Stimulated activated CD4-positive, alpha-beta T cell treated with anti-CD3 and anti-CD28 coated beads, Interleukin-12 subunit alpha, Interleukin-12 subunit beta, amount 100 ng/mL, for 48 hours (primary cell): ENCODE measurements at regions not wholly inside any gene's neighbourhood (a gene's known extent, or its start where the extent isn't known, plus 50 kb on each side); places are given as distances from the start of the nearest gene placed in this dataset.

ENCODE experiments used
- DNase-seq, 3 donors: peaks; one replicate each; pipeline ENCODE4 v3.0.0-alpha.2; 2020; ENCODE audit warnings: low read depth in 2 of 3, low spot score in 1 of 3

DNA sequence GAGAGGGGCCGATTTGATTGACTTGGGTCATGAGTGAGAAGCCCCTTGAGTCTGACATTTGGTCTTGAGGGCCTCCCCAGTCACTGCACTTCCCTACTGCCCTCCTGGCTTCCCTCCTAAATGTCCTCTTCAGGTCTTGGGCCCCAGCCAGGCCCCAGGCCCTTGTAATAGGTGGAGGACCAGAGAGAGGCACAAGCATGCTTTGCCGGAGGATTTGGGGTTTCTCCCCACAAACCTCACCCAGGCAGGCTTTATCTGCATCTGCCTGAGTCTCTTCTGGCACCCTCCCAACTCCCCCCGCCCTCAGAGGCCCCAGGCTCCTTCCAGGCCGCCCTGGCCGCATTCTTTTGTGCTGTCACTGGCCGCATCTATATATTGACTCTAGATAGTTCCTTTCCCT lies 270.7 kb downstream of the HAUS1 start:
- DNase-seq, result no peak

DNA sequence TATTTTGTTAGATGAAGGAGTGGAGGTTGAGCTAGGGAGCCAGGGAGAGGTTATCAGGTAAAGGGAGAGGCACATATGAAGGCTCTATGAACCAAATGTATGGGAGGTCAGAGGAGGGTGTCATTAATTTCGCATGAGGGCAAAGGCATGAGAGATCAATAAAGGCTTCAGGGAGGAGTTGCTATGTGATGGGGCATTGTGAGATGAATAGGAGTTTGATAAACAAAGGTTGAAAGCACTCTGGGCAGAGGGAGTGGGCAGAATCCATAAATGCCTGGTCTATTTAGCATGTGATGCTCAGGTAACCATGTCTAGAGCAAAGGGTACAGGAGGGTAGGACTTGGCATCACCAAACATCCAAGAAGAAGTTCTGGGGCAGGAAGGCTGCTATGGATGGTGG lies 273.4 kb downstream of the HAUS1 start:
- no peak for DNase-seq

DNA sequence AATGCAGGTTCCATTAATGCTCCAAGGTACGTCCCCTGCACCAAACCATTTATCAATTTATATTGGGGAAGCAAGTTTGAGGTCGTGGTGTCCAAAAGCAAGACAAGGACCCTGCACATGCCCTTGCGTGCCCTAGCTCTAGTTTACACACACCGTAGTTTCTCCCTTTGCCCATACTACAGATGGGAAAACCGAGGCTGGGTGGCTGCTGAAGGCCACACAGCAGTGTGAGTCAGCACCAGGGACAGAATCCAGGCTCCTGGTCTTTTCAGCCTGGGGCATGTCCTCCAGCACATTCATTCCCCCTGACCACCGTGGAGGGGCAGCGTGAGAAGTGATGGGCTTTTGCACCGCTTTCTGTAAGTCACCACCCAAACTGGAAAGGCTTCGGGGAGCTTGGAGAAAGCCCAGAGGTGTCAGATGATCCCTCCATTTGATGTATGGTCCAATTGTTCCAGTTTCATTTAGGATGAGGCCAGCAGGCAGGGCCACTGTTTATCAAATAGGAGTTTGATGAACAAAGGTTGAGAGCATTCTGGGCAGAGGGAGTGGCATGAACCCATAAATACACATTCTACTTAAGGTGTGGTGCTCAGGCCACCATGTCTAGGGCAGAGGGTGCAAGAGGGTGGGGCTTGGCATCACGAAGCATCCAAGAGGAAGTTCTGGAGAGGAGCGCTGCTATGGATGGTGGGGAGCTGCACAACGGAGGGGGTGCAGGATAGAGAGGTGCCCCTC lies 274.1 kb downstream of the HAUS1 start:
- no peak for DNase-seq

DNA sequence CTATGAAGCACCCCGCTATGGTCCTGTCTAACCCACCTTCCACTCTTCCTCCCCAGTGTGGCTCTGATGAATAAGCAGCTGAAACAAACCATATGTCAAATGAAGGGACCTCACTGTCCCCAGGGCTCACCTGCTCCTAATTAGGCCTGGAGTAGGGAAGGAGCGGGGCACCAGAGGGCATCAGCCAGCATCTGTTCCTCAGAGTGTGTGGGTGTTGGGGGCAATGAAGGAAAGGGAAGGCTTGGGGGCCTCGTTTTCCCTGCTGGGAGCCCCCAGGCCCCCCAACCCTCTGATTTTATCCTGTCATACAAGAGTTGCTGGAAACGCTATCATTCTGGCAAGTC lies 274.7 kb downstream of the HAUS1 start:
- DNase-seq, result no peak

DNA sequence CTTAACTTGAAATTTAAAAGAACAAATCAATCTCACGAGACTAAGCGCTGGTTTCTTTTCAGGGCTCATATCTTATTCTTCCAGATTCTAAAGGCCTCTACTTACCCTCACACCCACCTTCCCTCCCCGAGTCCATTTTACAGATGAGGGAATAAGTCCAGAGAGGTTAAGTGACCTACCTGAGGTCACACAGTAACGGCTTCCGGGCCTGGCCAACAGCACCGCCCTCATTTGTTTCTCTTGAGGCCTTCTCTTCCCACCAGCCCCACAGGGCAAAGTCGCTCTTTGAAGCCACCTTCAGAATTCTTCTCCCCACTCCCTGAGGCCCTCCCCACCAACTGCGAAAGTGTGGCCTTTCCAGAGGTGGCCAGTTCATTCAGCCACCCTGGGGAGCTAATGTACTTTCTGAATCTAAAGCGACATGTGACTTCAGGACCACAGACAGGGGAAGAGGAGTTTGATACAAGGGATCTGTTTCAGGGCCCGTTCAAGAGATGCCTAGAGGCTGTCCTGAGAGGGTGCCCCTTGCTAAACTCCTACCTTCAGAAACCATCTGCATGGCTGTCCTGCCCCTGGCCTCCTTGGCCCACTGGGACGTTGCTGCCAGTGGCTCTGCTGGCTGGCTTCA lies 275.3 kb downstream of the HAUS1 start:
- no peak for DNase-seq

DNA sequence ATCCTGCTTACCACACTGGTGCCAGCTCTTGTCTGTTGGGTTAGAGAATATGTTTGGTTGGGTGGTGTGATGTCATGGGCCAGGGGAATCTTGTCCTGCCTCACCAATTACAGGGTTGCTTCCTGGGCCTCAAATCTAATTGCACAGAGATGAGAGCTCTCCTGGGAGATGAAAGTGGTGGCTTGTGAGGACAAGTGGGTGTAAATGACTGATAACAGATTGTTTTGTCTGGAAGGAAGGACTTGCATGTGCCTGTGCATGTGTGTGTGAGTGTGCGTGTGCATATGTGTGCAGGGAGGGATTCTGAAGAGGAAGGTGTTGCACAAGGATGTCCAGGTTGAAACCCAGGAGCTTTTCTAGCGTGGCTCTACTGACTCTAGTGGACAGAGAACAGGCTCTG lies 271.9 kb downstream of the LOXHD1 start:
- no peak for DNase-seq

DNA sequence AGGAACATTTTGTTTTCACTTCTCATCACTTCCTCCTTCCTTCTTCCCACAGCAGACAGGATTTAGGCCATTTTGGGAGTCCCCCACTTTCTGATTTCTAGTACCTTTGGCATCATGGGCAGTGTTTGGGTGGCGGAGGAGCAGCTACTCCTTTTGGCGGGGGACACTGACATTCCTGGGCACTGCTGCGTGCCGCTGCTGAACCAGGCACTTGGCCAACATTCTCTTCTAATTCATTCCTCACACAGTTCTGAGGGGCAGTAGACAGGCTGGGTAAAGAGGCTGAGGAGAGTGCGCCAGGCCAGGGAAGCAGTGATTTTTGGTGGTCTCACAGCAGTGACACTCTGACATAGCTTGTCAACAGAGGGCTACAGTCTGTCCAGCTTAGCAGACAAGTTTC lies 270.2 kb downstream of the LOXHD1 start:
- no peak for DNase-seq

DNA sequence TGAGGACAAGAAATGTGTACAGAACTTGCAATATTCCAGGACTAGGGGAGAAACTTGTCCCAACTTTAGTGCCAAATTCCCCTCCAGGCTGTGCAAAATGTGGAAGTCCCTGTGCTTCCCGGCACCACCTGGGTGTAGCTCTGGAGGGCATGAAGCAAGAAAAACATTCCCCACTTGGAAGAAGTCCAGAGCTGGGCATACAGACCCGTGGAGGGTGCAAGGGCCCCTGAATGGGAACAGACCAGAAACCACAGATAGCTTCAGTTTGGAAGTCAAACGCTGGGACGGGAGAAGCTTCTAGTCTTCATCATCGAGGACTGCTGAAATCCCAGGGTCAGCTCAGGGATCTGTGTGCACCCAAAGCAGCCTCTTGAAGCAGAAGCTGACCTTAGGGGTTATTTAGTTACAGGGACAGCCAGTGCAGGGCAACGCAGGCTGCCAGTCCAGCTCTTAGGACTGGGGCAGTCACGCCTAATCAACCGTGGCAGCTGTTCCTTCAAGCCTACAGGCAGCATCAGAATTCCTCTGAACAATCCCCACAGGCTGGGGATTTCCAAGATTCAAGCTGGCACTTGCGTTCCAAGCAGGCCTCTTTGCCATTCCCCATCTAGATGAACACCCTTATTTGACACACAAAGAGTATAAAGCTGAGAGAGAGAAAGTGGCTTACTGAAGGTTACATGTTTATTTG lies 269.4 kb downstream of the LOXHD1 start:
- no peak for DNase-seq

DNA sequence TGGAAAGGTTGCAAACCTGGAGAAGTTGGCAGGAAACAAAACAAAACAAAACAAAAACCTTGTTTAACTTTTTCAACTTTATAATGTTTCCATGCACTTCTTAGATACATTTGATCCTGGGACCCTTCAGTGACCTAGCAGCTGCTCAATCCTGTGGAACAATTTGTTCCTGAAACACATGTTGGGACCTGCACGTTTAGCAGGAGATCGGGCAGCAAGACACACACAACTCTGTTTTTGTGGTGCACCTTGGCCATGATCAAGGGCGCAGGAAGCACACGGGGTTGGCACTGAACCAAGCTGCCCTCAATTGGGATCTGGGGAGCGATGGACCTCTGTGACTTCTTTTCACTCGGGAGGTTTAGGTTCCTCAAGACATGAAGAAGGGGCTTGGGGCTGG lies 268.7 kb downstream of the LOXHD1 start:
- DNase-seq, result no peak

DNA sequence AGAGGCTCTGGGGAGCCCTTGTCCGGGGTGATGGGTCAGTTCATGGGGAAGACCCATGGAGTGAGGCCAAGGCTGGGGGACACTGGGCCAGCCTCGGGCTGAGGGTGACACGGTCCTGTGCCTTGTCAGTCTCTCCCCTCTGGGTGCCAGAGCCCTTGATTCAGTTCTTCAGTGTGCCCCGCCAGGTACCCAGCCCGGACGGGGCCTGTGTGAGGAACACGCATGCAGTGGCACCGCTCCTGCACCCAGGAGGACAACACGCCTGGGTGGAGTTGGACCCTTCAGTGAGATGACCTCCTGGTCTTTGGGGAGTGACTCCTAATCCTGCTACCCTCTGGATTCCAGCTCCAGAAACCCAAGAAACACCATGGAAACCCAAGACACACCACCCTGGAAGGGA lies 264.4 kb downstream of the LOXHD1 start:
- DNase-seq, result no peak

DNA sequence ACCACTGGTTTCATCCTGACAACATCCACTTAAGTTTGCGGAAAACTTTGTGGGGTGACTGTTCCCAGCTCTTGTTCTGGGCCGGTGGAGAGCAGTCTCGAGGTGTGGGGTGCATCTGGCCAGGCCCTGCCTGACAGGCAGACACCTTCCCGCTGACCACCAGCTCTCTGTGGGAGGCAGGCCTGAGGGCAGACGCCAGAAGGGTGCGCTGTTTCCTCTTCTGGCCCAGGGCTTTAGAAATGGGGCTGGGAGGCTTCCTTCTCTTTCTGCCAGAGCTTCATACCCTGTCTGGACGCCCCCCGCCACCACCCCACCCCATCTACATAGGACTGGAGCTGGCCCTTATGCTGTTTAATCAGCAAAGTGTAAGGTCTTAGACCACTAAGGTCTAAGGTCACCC lies 263.8 kb downstream of the LOXHD1 start:
- no peak for DNase-seq

DNA sequence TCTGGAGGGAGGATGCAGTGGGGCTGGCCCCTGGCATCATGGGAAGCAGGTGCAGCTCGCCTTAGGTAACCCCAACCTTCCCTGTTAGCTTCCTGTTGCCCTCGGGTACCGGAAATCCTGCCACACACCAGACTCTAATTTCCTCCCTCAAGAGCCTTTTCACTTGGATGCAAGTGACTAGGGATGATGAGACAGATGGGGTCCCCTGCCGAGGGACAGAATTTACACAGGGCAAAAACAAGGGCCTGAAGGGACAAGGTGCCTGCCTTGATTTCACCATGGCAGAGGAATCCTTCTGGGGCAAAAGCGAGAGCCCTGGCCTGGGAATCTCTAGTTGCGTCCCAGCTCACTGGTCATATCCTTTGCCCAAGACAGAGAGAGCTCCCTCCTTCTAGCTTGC lies 263.1 kb downstream of the LOXHD1 start:
- DNase-seq, result no peak

DNA sequence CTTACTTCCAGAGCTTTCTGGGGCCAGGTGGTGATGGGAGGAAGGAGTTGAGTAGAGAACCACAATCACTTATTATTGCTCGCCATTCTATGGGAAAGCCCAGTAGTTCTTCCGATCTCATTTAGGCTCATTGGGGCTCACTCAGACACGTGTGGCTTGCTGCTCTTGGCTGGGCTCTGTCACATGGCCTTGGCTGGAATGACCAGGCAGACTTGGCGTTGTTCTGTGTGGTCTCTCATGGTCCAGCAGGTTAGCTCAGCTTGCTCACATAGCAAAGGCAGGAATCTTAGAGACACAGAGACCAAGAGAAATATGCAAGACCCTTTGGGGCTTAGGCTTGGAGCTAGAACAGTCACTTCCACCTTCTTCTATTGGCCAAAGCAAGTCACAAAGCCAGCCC lies 261.2 kb downstream of the LOXHD1 start:
- no peak for DNase-seq

DNA sequence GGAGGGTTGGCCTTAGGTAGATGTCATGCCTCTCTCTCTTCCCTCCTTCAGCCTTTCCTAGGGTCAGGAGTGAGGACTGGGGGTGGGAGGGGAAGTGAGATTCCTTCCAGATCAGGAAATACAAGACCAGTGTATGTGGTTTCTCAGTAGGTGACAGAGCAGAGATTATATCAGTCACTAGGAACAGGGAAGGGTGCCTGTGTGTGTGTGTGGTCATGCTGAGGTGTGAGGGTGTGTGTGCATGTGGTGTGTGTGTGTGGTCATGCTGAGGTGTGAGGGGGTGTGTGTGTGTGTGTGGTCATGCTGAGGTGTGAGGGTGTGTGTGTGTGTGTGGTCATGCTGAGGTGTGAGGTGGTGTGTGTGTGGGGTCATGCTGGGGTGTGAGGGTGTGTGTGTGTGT lies 259.8 kb downstream of the LOXHD1 start:
- DNase-seq, result no peak

DNA sequence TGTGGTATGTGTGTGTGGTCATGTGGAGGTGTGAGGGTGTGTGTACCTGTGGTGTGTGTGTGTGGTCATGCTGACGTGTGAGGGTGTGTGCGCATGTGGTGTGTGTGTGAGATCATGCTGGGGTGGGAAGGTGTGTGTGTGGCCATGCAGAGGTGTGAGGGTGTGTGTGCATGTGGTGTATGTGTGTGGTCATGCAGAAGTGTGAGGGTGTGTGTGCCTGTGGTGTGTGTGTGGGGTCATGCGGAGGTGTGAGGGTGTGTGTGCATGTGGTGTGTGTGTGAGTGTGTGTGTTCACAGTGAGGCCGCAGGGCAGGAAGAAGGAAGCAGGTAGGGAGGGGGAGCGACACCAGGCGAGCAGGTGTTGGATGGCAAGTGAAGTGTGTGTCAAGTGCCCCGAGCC lies 259.0 kb downstream of the LOXHD1 start:
- no peak for DNase-seq

DNA sequence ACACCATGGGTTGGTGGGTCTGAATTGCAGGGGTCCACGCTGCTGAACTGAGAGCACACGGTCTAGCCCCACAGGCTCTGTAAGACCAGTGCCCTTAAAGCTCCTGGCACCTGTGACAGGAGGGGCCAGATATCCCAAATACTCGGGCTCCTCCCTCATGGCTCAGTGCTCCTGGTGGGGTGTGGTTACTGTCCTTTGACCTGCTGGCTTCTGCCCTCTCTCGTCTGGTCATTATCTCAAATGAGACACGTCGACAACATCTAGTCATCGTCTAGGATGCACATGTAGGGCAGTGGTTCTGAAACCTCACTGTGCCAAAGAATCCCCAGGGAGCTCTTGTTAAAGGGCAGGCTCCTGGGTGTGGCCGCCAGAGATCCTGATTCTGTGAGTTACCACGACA lies 258.4 kb downstream of the LOXHD1 start:
- DNase-seq, result no peak

DNA sequence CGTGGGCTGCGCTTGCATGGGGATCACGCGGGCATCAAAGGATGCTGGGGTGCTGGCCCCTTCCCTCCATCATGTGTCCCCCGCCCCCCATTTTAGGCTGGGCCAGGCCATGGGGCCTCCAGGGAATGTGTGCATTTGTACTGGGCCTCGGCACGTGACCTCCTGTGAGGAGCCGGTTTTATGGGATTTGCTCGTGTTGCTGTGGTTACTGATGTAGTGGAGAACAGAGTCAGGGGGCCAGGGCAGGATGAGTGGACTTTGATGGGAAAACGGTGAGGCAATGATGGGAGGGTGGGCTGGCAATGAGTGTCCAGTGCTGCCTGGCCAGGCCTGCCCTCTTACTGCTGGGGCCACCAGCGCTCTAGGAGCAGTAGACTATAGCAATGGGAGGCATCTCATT lies 257.7 kb downstream of the LOXHD1 start:
- no peak for DNase-seq

DNA sequence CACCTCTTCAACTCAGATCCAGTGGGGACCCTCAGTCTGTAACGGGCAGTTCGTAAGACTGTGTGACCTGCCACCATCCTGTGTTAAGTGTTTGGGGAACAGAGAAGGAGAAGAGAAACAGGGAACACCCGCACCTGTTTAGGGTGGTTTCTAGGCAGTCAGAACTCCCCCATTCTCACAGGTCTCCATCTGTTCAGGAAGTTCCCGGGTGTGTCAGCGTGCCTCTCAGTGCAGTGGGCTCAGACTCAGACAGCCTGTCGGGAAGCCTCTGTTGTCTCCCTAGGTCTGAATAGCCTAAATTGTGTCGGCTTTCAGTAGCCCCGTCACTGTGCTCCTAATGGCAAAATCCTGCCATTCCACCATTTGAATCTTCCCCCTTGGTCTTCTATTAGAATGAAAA lies 256.6 kb downstream of the LOXHD1 start:
- DNase-seq, result no peak

DNA sequence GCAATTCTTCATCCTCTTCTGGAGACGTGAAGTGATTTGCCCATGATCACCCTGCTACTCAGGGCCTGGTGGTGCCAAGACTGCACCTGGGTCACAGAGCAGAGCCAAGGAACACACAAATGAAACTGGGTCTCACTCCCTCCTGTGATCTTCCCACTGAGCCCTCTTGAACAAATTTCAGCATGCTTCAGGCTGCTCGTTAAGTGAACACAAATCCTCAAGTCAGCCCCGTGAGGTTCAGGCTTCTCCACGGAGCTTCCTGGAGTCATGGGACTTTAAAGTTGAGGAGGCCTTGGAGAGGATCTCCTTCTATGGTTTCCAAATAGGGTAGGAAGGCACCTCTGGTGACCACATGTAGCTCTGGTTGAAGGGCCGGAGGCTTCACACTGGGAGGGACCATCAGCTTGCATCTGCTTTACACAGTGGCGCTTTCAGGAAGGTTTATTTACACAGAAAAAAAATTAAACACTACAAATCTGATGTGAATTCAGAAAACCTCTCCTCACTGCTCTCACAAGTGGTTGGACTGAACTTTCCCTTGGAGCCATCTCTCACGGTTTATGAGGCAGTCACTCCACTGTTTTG lies 255.4 kb downstream of the LOXHD1 start:
- DNase-seq, result no peak

DNA sequence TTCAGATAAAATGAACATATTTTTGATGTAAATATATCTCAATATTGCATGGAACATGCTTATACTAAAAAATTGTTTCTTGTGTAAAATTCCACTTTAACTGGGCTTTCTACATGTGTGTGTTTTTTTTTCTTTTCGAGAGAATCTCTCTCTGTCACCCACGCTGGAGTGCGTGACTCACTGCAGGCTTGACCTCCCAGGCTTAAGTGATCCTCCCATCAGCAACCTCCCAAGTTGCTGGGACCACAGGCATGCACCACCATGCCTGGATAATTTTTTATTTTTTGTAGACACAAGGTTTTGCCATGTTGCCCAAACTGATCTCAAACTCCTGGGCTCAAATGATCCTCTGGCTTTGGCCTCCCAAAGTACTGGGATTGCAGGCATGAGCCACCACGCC lies 254.6 kb downstream of the LOXHD1 start:
- no peak for DNase-seq

DNA sequence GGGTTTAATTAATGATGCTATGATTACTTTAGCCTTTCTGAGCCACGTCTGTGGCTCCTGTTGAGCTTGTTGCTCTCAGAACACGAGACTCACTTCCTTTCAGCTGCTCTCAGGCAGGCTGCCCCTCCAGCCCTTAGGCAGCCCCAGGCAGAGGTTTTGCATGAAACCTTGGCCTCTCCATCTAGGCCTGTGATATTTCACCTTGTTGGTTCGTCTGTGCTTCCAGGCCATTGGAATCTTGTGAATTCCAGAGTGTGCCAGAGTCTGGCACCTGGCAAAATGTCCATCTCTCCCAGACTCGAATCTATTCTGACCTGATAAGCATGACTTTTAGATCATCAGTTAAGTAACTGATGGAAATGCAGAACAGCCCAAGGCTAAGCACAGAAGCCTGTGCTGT lies 254.1 kb downstream of the LOXHD1 start:
- no peak for DNase-seq

DNA sequence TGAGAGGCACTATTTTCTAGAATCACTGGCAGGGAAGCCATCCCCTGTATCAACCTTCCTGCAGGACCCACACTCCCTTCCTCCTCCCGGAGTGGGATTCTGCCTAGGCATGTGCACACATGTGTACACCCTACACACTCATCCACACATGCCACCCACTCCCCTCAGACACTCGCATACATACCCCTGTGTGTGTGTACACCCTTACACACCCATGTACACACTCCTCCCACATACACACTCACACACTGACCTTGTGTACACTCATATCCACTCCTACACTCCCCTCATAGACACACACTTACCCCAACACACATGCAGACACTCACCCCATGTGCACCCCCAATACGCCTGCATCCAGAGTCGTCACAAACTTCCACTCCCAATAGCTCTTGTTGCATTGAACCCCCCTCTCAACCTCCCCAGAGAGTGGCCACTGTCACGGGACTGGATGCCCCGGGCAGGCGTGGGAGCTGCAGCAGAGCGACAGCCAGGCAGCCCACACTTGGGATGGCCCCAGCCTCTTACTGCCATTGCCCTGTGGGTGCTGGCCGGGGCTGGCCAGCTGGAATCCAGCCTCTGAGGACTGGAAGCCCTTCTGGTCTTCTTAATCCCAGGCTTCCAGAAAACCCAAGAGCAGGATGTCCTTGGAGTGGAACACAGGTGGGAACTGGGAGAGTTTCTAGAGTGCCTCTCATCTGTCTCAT lies 251.0 kb downstream of the LOXHD1 start:
- no peak for DNase-seq
